Activated CD4-positive, alpha-beta T cell treated with anti-CD3 and anti-CD28 coated beads for 36 hours (primary cell): ENCODE measurements at regions not wholly inside any gene's neighbourhood (a gene's known extent, or its start where the extent isn't known, plus 50 kb on each side); places are given as distances from the start of the nearest gene placed in this dataset.
A peak's percentile ranks its signal among the peaks of the same experiment; 100 is the strongest.

Source experiments
- ATAC-seq: fragments of 200-7000 bp; cut with Tn5 transposase; one replicate; pipeline ENCODE4 v1.10.0; 2021; ENCODE audit warnings: mild to moderate bottlenecking, moderate library complexity
- CTCF ChIA-PET: fragments of 350-600 bp; sonication (Branson Sonifier 250); formaldehyde crosslinking; loops from one replicate; lab custom pipeline; 2021; ENCODE audit warnings: antibody characterized with exemption; lab: Charles Lee
- POLR2A ChIA-PET: fragments of 350-600 bp; sonication (Branson Sonifier 250); formaldehyde crosslinking; loops from one replicate; lab custom pipeline; 2021; ENCODE audit warnings: antibody characterized with exemption, inconsistent platforms; lab: Charles Lee
- DNase-seq: peaks from one replicate; pipeline ENCODE4 v3.0.0-alpha.2; 2020
- H3K27ac Mint-ChIP-seq: one replicate; pipeline ENCODE4 v1.8.0; 2021; ENCODE audit warnings: mixed read lengths
- H3K27me3 Mint-ChIP-seq: one replicate; pipeline ENCODE4 v1.8.0; 2021; ENCODE audit warnings: mixed read lengths
- H3K36me3 Mint-ChIP-seq: one replicate; pipeline ENCODE4 v1.8.0; 2021; ENCODE audit warnings: low read depth, mixed read lengths
- H3K4me1 Mint-ChIP-seq: one replicate; pipeline ENCODE4 v1.8.0; 2021; ENCODE audit warnings: mixed read lengths
- H3K4me3 Mint-ChIP-seq: one replicate; pipeline ENCODE4 v1.8.0; 2021; ENCODE audit warnings: mild to moderate bottlenecking, moderate library complexity, mixed read lengths
- H3K9me3 Mint-ChIP-seq: one replicate; pipeline ENCODE4 v1.8.0; 2021; ENCODE audit warnings: low read depth, mixed read lengths
- intact Hi-C, 2 experiments: fragments of 100-400 bp; cut with DNase I in 1 of 2; cut with micrococcal nuclease in 1 of 2; formaldehyde crosslinking; loops; one replicate each; pipeline versions ENCODE4 v1.14.2 to v1.15.1; 2022 to 2024; cut with DNase I, micrococcal nuclease

DNA sequence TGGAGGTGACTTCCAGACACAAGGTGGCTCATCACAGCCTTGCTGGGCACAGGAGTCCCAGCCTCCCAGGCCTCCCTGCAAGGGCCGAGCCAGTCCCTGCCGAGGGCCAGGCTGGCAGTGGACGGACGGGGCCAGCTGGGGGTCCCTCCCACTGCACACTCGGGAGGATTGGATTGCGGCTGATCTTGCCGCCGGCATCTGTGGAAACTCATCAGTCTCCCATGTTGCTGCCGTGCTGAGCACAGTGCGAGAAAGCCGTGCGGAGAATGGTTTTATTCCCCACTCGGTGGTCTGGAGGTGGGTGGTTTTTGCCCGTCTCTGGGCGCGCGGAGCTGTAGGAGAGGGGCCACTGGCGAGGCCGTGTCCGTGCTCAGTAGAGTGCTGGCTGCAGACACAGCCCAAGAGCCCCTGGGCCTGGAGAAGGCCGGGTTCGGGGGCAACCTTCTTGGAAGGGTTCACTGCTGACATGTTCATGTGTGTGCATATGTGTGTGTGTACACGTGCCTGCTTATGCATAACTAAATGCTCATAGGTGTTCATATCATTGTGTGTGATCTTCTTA, 1246.4 kb downstream of the BRD1 start:
- no peaks in the 10 kb centered on the region for H3K4me1 Mint-ChIP-seq
- H3K27ac Mint-ChIP-seq = no peak overlapping the region
- no peak for ATAC-seq
- DNase-seq = no peak
- ChIA-PET CTCF (no interaction called here), POLR2A (no interaction called here)
- peaks cover 12% of the 10 kb centered on the region for H3K27me3 Mint-ChIP-seq
- no peaks in the 10 kb centered on the region for H3K36me3 Mint-ChIP-seq
- intact Hi-C loops = no loop called here
- no peak overlapping the region for H3K4me3 Mint-ChIP-seq
- no peaks in the 10 kb centered on the region for H3K9me3 Mint-ChIP-seq

DNA sequence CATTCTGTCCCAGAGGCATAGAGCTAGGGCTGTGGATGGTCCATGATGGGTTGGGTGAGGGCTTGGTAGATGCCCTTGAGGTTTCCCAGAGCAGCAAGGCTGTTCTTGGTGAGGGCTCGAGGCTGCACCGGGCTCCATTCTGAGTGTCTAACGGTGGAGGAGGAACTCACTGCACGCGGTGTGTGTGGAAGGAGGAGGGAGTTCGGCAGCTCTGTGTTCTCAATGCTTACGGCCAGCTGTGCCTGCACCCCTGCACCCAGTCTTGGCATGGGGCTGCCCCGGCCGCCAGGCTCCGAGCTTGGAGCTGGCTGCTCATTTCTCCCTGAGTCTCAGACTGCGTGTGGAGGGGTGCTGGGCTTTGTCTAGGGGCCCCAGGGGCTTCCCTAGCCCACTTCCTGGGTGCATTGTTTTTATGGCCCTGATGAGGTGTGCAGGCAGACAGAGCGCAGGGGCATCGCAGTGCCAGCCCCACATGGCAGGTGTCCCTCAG, 1247.1 kb downstream of the BRD1 start:
- H3K4me3 Mint-ChIP-seq = no peak overlapping the region
- intact Hi-C loops = no loop called here
- H3K27ac Mint-ChIP-seq = no peak overlapping the region
- CTCF ChIA-PET = no interaction called here
- no peaks in the 10 kb centered on the region for H3K4me1 Mint-ChIP-seq
- no peaks in the 10 kb centered on the region for H3K9me3 Mint-ChIP-seq
- POLR2A ChIA-PET = no interaction called here
- ATAC-seq = no peak
- no peaks in the 10 kb centered on the region for H3K36me3 Mint-ChIP-seq
- DNase-seq = no peak
- H3K27me3 Mint-ChIP-seq = peaks cover 12% of the 10 kb centered on the region

DNA sequence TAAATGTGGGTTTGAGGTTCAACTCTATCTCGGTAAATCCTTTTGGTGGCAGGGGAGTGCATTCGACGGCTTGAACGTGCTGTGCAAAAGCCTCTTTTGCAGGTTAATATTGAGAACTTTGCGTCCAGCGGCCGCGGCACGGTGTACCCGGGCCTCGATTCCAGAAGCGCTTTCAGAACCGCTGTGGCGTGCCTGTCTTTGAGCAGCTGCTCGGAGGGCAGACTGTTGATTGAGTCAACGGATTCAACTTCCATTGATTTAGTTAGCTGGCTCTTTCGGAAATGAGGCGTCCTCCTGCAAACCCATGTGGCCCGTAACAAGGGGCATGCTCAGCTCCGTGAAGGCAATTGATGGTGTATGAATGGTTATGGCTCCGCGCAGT, 1247.8 kb downstream of the BRD1 start:
- no peak overlapping the region for H3K27ac Mint-ChIP-seq
- no peaks in the 10 kb centered on the region for H3K4me1 Mint-ChIP-seq
- DNase-seq = no peak
- ChIA-PET CTCF (no interaction called here), POLR2A (no interaction called here)
- H3K4me3 Mint-ChIP-seq = no peak overlapping the region
- peaks cover 12% of the 10 kb centered on the region for H3K27me3 Mint-ChIP-seq
- H3K9me3 Mint-ChIP-seq = no peaks in the 10 kb centered on the region
- ATAC-seq = no peak
- intact Hi-C loops = loop anchor here in 1 of 2 experiments (5.0 to 10.0 kb wide), 2 partner anchors 82 to 725 kb away; no protein-coding TSS in a partner anchor
- no peaks in the 10 kb centered on the region for H3K36me3 Mint-ChIP-seq

DNA sequence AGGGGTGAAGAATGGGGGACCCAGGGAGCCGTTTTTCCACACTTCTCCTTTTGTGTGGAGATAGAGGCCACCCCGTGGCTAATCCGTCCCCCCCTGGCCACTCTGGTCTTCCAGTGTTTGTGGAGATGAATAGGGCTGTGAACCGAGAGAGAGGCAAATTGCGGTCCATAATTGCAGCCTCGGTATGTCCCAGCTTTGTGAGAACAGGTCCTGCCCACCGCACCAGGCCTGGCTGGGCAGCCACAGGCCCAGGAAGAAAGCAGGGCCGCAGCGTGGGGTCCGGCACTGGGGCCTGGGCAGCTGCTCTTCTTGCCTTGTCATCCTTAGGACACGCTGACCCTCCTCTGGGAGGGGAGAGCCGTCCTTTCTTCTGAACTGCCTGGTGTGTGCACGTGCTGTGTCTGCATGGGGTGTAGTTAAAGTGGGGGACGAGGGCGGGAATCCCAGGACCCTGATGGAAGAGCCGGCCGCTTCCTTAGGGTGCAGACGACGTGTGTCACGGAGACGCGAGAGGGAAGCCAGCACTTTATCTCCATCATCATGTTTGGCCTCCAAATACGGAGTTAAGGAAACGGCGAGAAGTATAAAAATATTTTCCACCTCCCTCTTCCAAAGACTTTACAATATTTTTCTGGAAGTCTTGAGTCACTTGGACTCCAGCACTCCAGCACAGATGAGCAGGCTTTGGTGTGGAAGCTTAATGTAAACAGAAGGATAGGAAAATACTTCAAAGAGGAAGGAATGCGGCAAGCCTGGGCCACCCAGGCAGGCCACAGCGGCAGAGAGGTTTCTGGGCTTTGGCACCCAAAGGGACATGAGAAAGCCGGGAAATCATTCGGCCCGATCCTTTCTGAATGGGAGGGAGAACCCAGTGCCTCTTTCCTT, 1248.4 kb downstream of the BRD1 start:
- Mint-ChIP-seq H3K4me1 (no peaks in the 10 kb centered on the region), H3K4me3 (no peak overlapping the region), H3K9me3 (no peaks in the 10 kb centered on the region), H3K27ac (no peak overlapping the region), H3K36me3 (no peaks in the 10 kb centered on the region), H3K27me3 (peaks cover 16% of the 10 kb centered on the region)
- intact Hi-C loops = loop anchor here in 1 of 2 experiments (5.0 to 10.0 kb wide), 2 partner anchors 83 to 726 kb away; no protein-coding TSS in a partner anchor
- ChIA-PET POLR2A (no interaction called here), CTCF (no interaction called here)
- no peak for ATAC-seq
- DNase-seq = no peak

DNA sequence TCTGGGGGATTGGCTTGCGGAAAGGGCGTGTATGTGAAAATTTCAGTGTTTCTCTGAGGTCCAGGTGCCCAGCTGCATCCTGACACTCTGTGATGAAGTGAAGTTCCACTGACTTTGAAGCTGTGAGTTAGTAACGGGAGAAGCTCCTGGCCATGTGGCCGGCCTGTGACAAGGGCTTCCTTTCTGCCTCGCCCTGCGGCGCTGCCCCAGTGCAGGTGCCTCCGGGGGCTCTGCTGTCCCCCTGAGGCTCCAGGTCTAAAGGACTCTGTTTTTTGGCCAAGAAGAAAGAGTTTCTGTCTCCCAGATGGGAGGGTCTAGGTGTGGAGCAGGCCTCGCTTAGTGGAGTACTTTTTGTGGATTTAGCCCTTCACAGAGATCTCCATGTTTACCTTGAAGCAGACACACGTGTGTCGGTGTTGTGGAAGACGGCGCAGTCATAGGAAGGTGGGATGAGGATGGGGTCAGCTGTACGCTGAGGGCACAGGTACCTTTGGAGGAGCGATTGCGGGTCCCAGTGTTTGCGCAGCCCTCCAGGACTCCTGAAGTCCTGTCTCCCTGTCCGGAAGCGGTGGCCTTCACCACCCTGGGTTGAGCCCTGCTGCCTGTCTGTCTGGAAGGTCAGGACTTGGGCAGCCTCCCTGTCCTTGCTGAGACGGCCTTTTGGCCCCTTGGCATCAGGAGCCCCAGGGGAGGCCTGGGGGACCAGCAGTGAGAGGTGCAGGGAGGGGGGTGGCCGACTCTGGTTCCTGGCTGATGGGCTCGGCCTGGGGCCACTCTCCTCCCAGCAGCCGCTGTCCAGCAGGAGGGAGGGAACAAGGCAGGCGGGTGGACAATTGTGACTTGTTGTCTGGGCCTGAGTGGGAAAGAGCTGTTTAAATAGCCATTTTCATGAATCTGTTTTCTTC, 1249.3 kb downstream of the BRD1 start:
- CTCF ChIA-PET = no interaction called here
- H3K27me3 Mint-ChIP-seq = peaks cover 25% of the 10 kb centered on the region
- intact Hi-C loops = loop anchor here in 1 of 2 experiments (5.0 to 10.0 kb wide), 2 partner anchors 84 to 726 kb away; no protein-coding TSS in a partner anchor

DNA sequence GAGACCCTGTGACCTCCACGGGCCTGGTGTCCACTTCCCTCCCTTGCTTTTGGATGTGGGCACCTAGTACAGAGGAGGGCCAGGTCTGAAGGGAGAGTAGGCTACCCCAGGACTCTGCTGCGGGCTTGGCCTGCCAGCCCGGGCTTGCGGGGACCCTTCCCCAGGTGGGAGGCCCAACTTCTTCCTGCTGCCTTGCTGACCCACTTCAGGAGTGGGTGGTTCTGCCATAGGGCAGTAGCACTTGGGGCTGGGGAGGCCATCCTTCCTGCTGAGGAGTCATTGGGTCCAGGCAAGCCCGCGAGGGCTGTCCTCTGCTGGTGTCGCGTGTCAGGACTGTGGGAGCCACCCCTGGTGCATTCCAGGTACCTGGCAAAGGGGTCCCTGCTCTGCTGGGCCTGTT, 1250.0 kb downstream of the BRD1 start:
- H3K27me3 Mint-ChIP-seq = peaks cover 25% of the 10 kb centered on the region
- no peaks in the 10 kb centered on the region for H3K4me1 Mint-ChIP-seq
- DNase-seq = no peak
- ChIA-PET POLR2A (interaction anchor here (0.6 kb wide), 1 partner anchor 12 kb away, joined by 3 read pairs; no protein-coding TSS in a partner anchor), CTCF (no interaction called here)
- H3K9me3 Mint-ChIP-seq = no peaks in the 10 kb centered on the region
- H3K4me3 Mint-ChIP-seq = no peak overlapping the region
- intact Hi-C loops = loop anchor here in 1 of 2 experiments (5.0 to 10.0 kb wide), 2 partner anchors 85 to 727 kb away; no protein-coding TSS in a partner anchor
- no peaks in the 10 kb centered on the region for H3K36me3 Mint-ChIP-seq
- ATAC-seq = no peak
- no peak overlapping the region for H3K27ac Mint-ChIP-seq

More for the DNA sequence above, 1249.3 kb downstream of the BRD1 start:
- Mint-ChIP-seq H3K36me3 (no peaks in the 10 kb centered on the region), H3K4me1 (no peaks in the 10 kb centered on the region), H3K9me3 (no peaks in the 10 kb centered on the region), H3K27ac (no peak overlapping the region), H3K4me3 (no peak overlapping the region)
- ATAC-seq = no peak
- DNase-seq = no peak
- POLR2A ChIA-PET = interaction anchor here (0.6 kb wide), 1 partner anchor 11 kb away, joined by 3 read pairs; no protein-coding TSS in a partner anchor

DNA sequence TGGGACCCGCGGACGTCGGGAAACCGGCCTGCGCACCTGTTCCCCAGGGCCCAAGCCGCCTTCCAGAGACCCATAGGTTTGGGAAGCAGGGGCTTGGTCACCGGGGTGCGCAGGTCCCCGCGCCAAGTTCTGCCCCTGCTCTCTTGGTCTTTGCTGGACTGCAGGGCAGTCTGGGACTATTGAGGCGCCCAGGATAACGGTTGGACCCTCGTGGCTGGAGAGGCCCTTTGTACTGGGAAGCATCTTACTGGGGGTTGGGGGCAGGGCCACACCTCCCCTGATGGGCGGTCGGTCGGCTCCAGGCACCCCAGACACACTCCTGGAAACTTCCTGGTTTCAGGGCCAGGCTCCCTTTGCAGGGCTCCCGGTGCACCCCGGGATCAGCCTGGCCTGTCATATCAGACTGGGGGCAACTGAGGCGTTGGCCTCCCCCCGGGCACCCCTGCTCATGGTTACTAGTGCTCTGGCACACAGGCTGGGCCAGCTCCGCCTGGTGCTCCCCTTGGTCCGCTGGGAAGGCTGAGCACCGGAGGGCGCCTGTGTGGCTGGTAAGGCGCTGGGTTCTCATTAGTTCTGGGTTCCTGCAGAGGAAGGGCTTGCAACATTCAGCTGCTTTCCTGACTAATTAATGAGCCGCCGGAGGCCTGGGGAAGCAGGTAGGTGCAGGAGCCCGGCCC, 1250.5 kb downstream of the BRD1 start:
- H3K4me3 Mint-ChIP-seq = no peak overlapping the region
- DNase-seq (no peak), ATAC-seq (no peak)
- no peaks in the 10 kb centered on the region for H3K4me1 Mint-ChIP-seq
- no peak overlapping the region for H3K27ac Mint-ChIP-seq
- intact Hi-C loops = loop anchor here in 1 of 2 experiments (5.0 to 10.0 kb wide), 2 partner anchors 85 to 728 kb away; no protein-coding TSS in a partner anchor
- H3K9me3 Mint-ChIP-seq = peaks cover under 1% of the 10 kb centered on the region
- ChIA-PET POLR2A (interaction anchor here (0.6 kb wide), 1 partner anchor 582 kb away, joined by 4 read pairs; no protein-coding TSS in a partner anchor), CTCF (no interaction called here)
- H3K36me3 Mint-ChIP-seq = no peaks in the 10 kb centered on the region
- H3K27me3 Mint-ChIP-seq = peaks cover 25% of the 10 kb centered on the region

DNA sequence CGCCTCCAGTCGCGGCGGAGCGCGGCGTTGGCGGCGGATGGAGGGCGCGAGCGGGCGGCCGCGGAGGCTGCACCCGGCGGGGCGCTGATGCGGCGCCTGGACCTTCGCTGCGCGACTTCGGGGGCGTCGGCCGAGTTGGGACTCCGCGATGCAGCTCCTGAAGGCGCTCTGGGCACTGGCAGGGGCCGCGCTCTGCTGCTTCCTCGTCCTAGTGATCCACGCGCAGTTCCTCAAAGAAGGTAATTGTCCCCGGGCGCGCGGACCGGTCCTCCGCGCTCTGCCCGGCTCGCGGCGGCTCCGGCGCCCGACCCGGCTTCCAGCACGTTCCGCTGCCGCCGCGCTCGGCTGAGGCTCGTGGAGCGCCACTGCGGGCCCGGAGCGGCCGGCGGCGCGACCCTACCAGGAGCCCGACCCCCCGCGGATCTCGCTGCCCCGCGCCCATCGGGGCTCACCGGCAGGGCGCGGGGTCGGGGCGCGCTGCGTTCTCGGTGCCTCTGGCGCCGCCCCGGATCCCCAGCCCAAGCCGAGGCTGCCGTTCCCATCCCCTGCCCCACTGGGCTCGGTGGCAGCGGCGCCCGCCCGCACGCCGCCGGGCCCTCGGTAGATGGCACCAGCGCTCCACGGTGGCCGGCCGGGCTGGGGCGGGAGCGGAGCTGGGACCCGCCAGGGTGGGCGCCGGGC, 1251.2 kb downstream of the BRD1 start:
- POLR2A ChIA-PET = interaction anchor here (0.6 kb wide), 1 partner anchor 582 kb away, joined by 4 read pairs; no protein-coding TSS in a partner anchor
- Mint-ChIP-seq H3K27ac (no peak overlapping the region), H3K27me3 (peaks cover 27% of the 10 kb centered on the region), H3K4me1 (no peaks in the 10 kb centered on the region), H3K36me3 (peaks cover 4% of the 10 kb centered on the region), H3K9me3 (peaks cover 7% of the 10 kb centered on the region), H3K4me3 (no peak overlapping the region)
- ATAC-seq = peak; percentile 43
- CTCF ChIA-PET = no interaction called here
- DNase-seq = peak; percentile 39
- intact Hi-C loops = loop anchor here (1.0 to 10.0 kb wide), 3 partner anchors 86 to 729 kb away; no protein-coding TSS in a partner anchor

DNA sequence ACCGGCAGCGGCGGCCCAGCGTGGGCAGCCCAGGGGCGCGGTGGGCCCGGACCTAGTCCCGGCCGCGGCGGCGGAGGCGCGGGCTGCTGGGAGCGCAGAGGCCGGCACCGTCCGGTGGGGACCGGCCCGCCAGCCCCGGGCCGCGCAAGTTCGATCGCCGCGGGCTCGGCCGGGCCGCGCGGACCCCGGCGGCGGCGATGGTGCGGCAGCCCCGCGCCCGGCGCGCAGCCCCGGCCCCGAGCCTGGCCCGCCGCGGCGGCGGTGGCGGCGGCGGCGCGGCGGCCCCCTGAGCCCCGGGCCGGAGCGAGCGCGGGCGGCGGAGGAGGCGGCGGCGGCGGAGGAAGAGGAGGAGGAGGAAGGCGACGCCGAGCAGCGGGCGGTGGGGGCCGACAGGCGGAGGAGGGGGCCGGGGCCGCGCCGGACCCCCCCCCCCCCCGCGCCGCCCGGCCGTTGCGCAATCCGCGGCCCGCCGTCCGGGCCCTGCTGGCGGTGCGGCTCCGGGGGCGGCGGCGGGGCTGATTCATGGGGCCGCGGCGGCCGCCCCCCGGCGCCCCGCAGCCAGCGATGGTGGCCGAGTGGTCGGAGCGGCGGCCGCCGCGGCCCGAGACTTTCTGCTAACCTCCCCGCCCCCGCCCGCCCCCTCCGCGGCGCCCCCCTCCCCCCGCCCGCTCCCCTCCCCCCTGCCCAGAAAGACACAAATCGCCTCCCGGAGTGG, 1251.9 kb downstream of the BRD1 start:
- POLR2A ChIA-PET = no interaction called here
- no peak overlapping the region for H3K27ac Mint-ChIP-seq

More for the DNA sequence above, 1251.9 kb downstream of the BRD1 start:
- intact Hi-C loops = loop anchor here (1.0 to 10.0 kb wide), 4 partner anchors 87 to 730 kb away; no protein-coding TSS in a partner anchor
- no peak overlapping the region for H3K4me3 Mint-ChIP-seq
- H3K36me3 Mint-ChIP-seq = peaks cover 4% of the 10 kb centered on the region
- CTCF ChIA-PET = no interaction called here
- no peak for ATAC-seq
- H3K27me3 Mint-ChIP-seq = peaks cover 27% of the 10 kb centered on the region
- DNase-seq = no peak
- H3K9me3 Mint-ChIP-seq = peaks cover 10% of the 10 kb centered on the region
- H3K4me1 Mint-ChIP-seq = no peaks in the 10 kb centered on the region
